Kidney (tissue), 13 donors: ENCODE measurements at regions not wholly inside any gene's neighbourhood (a gene's known extent, or its start where the extent isn't known, plus 50 kb on each side); places are given as distances from the start of the nearest gene placed in this dataset.
A peak's percentile ranks its signal among the peaks of the same experiment; 100 is the strongest.

ENCODE experiments used
- DNase-seq, 5 donors: peaks; one replicate each; pipeline ENCODE4 v3.0.0-alpha.2; 2013 to 2020
- FAIRE-seq: peaks from 2 replicates; lab custom pipeline; 2012; peaks lifted over from hg19 to GRCh38; lab: Jason Lieb, UNC
- H3K27ac ChIP-seq, 2 donors: one replicate each; pipeline ENCODE4 v1.7.0; 2013; ENCODE audit warnings: low read depth in 2 of 2, low read length in 2 of 2, inconsistent platforms in 1 of 2
- H3K27me3 ChIP-seq: one replicate; pipeline ENCODE4 v1.7.1; 2013; ENCODE audit warnings: low read length, inconsistent platforms; ENCODE audit not compliant: control insufficient read depth, insufficient read depth
- H3K36me3 ChIP-seq, 3 donors: one replicate each; pipeline versions ENCODE4 v1.7.0 to v1.7.1; 2013; ENCODE audit warnings: low read length in 3 of 3, control low read depth in 1 of 3, inconsistent platforms in 1 of 3; ENCODE audit not compliant: insufficient read depth in 3 of 3, control insufficient read depth in 2 of 3
- H3K4me1 ChIP-seq, 3 donors: one replicate each; pipeline versions ENCODE4 v1.7.0 to v1.7.1; 2013; ENCODE audit warnings: low read length in 3 of 3, inconsistent platforms in 1 of 3, low read depth in 1 of 3; ENCODE audit not compliant: control insufficient read depth in 2 of 3, insufficient read depth in 2 of 3
- H3K4me3 ChIP-seq, 3 donors: one replicate each; pipeline versions ENCODE4 v1.7.0 to v1.8.1; 2013; ENCODE audit warnings: low read length in 3 of 3, control low read depth in 1 of 3, inconsistent platforms in 1 of 3
- H3K9ac ChIP-seq, 3 donors: one replicate each; pipeline versions ENCODE4 v1.7.0 to v1.7.1; 2013; ENCODE audit warnings: low read length in 3 of 3, control low read depth in 1 of 3, inconsistent platforms in 1 of 3
- H3K9me3 ChIP-seq, 3 donors: one replicate each; pipeline versions ENCODE4 v1.7.0 to v1.7.1; 2013; ENCODE audit warnings: low read length in 3 of 3, control low read depth in 1 of 3, inconsistent platforms in 1 of 3; ENCODE audit not compliant: control insufficient read depth in 2 of 3, insufficient read depth in 1 of 3
- intact Hi-C: fragments of 100-400 bp; cut with DNase I; formaldehyde crosslinking; loops from one replicate; pipeline ENCODE4 v1.11.1; 2022
- TF ChIP-seq, protein P1 (sequence below): IDR thresholded peaks from 3 replicates; pipeline ENCODE4 v1.5.1; 2012; ENCODE audit warnings: mild to moderate bottlenecking, moderate library complexity, borderline replicate concordance; ENCODE audit not compliant: insufficient read depth; ENCODE audit errors: extremely low read depth
- donor health status: control.
- donor health status: control.
- donor health status: control.
- donor health status: control.
- donor health status: control.
- donor health status: DM: yes; HTN: yes; CAD: no.
- donor health status: Normal renal cell carcinoma (clear cell type).

DNA sequence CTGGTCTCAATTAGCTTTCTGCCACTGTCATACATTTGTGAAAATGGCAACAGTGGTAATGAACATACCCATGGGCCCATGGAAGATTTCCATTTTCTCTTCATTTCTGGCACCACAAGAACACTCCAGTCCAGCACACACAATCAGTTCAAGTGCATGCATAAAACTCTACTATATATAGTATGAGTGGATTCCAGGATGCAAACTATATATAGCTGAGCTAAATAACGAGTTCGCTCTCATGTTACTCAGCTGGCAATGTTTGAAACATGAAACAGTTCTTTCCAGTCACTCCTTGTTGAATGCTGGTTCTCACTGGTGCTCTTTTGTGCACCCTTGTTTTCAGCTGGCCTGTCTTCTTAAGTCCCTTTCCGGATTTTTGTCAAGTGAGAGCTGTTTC is 75.2 kb upstream of the DHX40 start:
- TF ChIP-seq, protein P1, sequence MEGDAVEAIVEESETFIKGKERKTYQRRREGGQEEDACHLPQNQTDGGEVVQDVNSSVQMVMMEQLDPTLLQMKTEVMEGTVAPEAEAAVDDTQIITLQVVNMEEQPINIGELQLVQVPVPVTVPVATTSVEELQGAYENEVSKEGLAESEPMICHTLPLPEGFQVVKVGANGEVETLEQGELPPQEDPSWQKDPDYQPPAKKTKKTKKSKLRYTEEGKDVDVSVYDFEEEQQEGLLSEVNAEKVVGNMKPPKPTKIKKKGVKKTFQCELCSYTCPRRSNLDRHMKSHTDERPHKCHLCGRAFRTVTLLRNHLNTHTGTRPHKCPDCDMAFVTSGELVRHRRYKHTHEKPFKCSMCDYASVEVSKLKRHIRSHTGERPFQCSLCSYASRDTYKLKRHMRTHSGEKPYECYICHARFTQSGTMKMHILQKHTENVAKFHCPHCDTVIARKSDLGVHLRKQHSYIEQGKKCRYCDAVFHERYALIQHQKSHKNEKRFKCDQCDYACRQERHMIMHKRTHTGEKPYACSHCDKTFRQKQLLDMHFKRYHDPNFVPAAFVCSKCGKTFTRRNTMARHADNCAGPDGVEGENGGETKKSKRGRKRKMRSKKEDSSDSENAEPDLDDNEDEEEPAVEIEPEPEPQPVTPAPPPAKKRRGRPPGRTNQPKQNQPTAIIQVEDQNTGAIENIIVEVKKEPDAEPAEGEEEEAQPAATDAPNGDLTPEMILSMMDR = no peak
- Histone ChIP-seq H3K27me3 (no peaks in the 10 kb centered on the region), H3K9ac (no peak overlapping the region), H3K4me1 (no peaks in the 10 kb centered on the region), H3K27ac (no peak overlapping the region), H3K9me3 (no peaks in the 10 kb centered on the region), H3K4me3 (no peak overlapping the region), H3K36me3 (no peaks in the 10 kb centered on the region)
- intact Hi-C loops = no loop called here
- FAIRE-seq = no peak
- DNase-seq = peak in 2 of 5 donors; percentile 24 to 61

DNA sequence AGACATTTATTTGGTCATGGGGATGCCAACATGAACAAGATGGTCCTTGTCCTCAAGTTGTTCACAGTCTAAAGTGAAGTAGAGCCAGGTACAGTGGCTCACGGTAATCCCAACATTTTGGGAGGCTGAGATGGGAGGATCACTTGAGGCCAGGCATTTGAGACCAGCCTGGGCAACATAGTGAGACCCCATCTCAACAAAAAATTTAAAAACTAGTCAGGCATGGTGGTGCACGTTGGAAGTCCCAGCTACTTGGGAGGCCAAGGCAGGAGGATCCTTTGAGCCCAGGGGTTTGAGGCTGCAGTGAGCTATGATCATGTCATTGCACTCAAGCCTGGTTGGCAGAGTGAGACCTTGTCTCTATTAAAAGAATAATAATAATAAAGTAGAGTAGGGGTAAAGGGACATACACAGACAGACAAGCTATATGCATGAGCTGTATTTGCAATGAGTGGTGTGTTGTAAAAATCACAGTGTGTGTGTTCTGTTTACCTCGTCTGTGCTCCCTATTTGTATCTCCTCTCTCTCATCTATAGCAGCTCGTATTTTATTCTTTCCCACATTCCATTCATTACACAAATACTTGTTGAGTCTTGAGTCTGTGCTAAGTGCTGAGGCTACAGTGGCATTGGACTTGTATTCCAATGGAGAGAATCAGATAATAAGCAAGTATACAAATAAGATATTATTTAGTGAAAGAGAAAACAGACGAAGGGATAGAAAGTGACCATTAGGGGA is 73.9 kb upstream of the DHX40 start:
- Histone ChIP-seq H3K4me1 (no peaks in the 10 kb centered on the region), H3K27me3 (no peaks in the 10 kb centered on the region), H3K9me3 (no peaks in the 10 kb centered on the region), H3K36me3 (no peaks in the 10 kb centered on the region), H3K4me3 (no peak overlapping the region), H3K9ac (no peak overlapping the region), H3K27ac (no peak overlapping the region)
- intact Hi-C loops = no loop called here
- FAIRE-seq (no peak), DNase-seq (no peak)
- TF ChIP-seq, protein P1 = no peak

DNA sequence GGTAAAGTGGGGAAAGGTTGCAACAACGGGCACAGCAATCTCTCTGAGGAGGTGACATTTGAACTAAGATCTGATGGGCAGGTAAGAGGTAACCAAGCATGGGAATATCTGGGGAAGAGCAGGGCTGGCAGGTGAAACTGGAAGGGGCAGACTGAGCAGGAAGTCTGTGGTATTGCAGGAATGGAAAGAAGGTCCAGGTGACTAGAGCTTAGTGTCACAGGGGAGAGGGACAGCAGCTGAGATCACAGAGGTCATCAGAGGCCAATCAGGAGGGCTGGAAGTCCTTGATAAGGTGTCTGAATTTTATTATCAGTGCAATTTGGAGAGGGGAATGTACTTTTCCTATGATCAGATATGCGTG is 73.3 kb upstream of the DHX40 start:
- intact Hi-C loops = no loop called here
- TF ChIP-seq, protein P1 = no peak

DNA sequence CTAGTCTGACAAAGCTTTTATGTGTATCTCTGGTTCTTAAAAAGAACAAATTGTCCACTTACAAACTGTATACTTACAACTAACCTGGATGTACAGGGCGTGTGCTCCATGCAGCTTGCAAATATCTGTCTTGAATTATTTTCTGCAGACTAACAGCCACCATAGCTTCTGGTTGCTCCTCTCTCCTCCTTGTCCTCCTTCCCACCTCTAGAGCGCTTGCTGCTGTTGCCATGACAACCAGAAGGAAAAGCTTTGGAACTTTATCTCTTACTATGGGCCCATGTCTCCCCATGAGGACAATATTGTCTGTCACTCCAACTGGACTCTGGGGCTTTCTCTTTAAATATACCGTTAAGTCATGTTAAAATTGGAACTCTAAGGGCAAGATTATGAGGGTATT is 71.5 kb upstream of the DHX40 start:
- Histone ChIP-seq H3K36me3 (no peaks in the 10 kb centered on the region), H3K4me1 (no peaks in the 10 kb centered on the region), H3K4me3 (no peak overlapping the region), H3K9me3 (no peaks in the 10 kb centered on the region), H3K9ac (no peak overlapping the region), H3K27me3 (no peaks in the 10 kb centered on the region), H3K27ac (no peak overlapping the region)
- FAIRE-seq = no peak
- intact Hi-C loops = no loop called here
- peak in 1 of 5 donors; percentile 21 for DNase-seq
- TF ChIP-seq, protein P1 = no peak

More for the DNA sequence above, 73.3 kb upstream of the DHX40 start:
- no peak for FAIRE-seq
- H3K9ac ChIP-seq = no peak overlapping the region
- no peaks in the 10 kb centered on the region for H3K9me3 ChIP-seq
- H3K36me3 ChIP-seq = no peaks in the 10 kb centered on the region
- no peak overlapping the region for H3K4me3 ChIP-seq
- DNase-seq = no peak
- no peaks in the 10 kb centered on the region for H3K4me1 ChIP-seq
- H3K27me3 ChIP-seq = no peaks in the 10 kb centered on the region
- no peak overlapping the region for H3K27ac ChIP-seq
